Astrocyte (in vitro differentiated cells and primary cell): ENCODE measurements at regions not wholly inside any gene's neighbourhood (a gene's known extent, or its start where the extent isn't known, plus 50 kb on each side); places are given as distances from the start of the nearest gene placed in this dataset.

ENCODE experiments used
- EZH2 ChIP-seq: IDR thresholded peaks from 2 replicates; pipeline ENCODE4 v1.6.1; 2012; ENCODE audit warnings: mild to moderate bottlenecking, low read length, inconsistent platforms; ENCODE audit not compliant: insufficient read depth
- TF ChIP-seq, protein P1 (sequence below): IDR thresholded peaks from 2 replicates; pipeline ENCODE4 v1.5.1; 2011; ENCODE audit warnings: low read depth, mild to moderate bottlenecking, inconsistent platforms, low read length, moderate library complexity; ENCODE audit not compliant: insufficient read depth

DNA sequence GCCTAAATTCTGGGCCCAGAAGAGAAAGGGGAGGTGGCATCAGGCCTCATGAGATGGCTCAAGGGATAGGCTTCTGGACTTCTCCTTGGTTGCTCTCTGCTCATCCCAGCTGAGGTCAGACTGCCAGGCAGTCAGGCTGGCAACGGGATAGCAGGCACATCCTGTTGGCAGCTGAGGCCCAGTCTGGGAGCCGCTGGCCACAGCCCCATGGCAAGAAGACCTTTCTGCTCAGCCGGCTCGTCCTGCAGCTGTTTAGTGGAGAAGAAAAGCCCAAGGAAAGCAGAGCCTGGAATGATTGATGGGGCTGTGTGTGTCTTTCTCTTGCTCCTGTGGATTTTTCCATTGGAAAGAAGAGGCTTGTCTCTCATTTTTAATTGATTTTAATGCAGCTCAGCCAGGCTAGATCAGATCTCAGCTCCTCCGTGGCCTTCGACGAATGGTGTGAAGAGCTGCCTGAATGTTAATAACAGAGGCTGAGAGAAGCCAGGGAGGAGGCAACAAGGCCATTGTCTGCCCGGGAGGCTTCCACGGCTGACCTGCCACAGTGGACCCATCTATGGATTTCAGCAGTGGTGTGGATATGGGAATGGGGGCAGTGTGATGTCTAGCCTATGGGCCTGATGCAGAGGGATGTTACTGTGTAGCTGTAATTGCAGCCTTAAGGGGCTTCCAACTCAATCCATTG is 99.5 kb downstream of the HS1BP3 start:
- TF ChIP-seq, protein P1, sequence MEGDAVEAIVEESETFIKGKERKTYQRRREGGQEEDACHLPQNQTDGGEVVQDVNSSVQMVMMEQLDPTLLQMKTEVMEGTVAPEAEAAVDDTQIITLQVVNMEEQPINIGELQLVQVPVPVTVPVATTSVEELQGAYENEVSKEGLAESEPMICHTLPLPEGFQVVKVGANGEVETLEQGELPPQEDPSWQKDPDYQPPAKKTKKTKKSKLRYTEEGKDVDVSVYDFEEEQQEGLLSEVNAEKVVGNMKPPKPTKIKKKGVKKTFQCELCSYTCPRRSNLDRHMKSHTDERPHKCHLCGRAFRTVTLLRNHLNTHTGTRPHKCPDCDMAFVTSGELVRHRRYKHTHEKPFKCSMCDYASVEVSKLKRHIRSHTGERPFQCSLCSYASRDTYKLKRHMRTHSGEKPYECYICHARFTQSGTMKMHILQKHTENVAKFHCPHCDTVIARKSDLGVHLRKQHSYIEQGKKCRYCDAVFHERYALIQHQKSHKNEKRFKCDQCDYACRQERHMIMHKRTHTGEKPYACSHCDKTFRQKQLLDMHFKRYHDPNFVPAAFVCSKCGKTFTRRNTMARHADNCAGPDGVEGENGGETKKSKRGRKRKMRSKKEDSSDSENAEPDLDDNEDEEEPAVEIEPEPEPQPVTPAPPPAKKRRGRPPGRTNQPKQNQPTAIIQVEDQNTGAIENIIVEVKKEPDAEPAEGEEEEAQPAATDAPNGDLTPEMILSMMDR = no peak
- no peak for TF ChIP-seq EZH2
